Hepatocyte (in vitro differentiated cells): ENCODE measurements at regions not wholly inside any gene's neighbourhood (a gene's known extent, or its start where the extent isn't known, plus 50 kb on each side); places are given as distances from the start of the nearest gene placed in this dataset.

Source experiments
- EZH2 ChIP-seq: fragments of 200-600 bp; sonication (generic); IDR thresholded peaks from 2 replicates; pipeline ENCODE4 v1.6.1; 2016; ENCODE audit warnings: antibody characterized with exemption, mild to moderate bottlenecking, borderline replicate concordance
- EZH2phosphoT487 ChIP-seq: fragments of 200-600 bp; sonication (generic); IDR thresholded peaks from one replicate; pipeline ENCODE4 v1.6.1; 2018; ENCODE audit warnings: antibody characterized with exemption, mild to moderate bottlenecking, low read depth, moderate library complexity; ENCODE audit not compliant: unreplicated experiment, severe bottlenecking
- TF ChIP-seq, protein P1 (sequence below): fragments of 200-600 bp; sonication (generic); IDR thresholded peaks from 2 replicates; pipeline ENCODE4 v1.5.1; 2016; ENCODE audit warnings: antibody characterized with exemption, mild to moderate bottlenecking; ENCODE audit not compliant: poor library complexity

DNA sequence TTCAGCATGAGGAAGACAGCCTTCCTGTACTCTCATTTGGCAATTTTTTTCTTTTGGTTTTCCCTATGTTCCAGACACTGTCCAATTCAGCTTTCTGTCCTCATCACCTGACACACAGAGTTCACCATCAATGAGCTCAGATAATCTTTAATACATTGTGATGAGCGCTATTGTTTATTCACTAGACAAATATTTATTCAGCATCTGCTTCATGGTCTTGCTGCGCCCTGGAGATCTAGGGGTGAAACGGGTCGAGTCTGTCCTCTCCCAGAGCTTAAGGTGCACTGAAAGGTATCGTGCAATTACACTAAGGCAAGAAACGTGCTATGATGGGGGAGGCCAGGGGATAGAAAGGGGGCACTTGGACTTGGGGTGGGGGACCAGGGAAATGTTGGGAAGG is 281.6 kb downstream of the ZSWIM6 start:
- TF ChIP-seq, protein P1, sequence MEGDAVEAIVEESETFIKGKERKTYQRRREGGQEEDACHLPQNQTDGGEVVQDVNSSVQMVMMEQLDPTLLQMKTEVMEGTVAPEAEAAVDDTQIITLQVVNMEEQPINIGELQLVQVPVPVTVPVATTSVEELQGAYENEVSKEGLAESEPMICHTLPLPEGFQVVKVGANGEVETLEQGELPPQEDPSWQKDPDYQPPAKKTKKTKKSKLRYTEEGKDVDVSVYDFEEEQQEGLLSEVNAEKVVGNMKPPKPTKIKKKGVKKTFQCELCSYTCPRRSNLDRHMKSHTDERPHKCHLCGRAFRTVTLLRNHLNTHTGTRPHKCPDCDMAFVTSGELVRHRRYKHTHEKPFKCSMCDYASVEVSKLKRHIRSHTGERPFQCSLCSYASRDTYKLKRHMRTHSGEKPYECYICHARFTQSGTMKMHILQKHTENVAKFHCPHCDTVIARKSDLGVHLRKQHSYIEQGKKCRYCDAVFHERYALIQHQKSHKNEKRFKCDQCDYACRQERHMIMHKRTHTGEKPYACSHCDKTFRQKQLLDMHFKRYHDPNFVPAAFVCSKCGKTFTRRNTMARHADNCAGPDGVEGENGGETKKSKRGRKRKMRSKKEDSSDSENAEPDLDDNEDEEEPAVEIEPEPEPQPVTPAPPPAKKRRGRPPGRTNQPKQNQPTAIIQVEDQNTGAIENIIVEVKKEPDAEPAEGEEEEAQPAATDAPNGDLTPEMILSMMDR = no peak
- TF ChIP-seq EZH2 (no peak), EZH2phosphoT487 (no peak)
